SU-DHL-6 (cell line): ENCODE measurements at regions not wholly inside any gene's neighbourhood (a gene's known extent, or its start where the extent isn't known, plus 50 kb on each side); places are given as distances from the start of the nearest gene placed in this dataset.

Source experiments
- H2AFZ ChIP-seq: fragments of 200-600 bp; sonication (generic); 2 replicates; pipeline ENCODE4 v1.6.1; 2014; ENCODE audit warnings: low read depth, mild to moderate bottlenecking, moderate library complexity, mixed read lengths, antibody characterized with exemption, low read length; ENCODE audit not compliant: severe bottlenecking
- H3F3A ChIP-seq: fragments of 200-600 bp; shearing (Covaris generic); 2 replicates; pipeline ENCODE4 v1.6.0; 2016; ENCODE audit warnings: antibody characterized with exemption, mild to moderate bottlenecking; ENCODE audit not compliant: insufficient read depth
- H3K27ac ChIP-seq: fragments of 200-600 bp; sonication (generic); 2 replicates; pipeline ENCODE4 v1.5.1; 2016; ENCODE audit warnings: low read depth, mild to moderate bottlenecking, low read length, moderate library complexity, mixed read lengths
- H3K27me3 ChIP-seq: fragments of 200-600 bp; sonication (generic), shearing (Covaris generic); 2 replicates; pipeline ENCODE4 v1.6.0; 2014; ENCODE audit warnings: mild to moderate bottlenecking, low read length
- H3K36me3 ChIP-seq: fragments of 200-600 bp; sonication (generic); 2 replicates; pipeline ENCODE4 v1.6.1; 2014; ENCODE audit warnings: mild to moderate bottlenecking, low read length, mixed read lengths
- H3K4me2 ChIP-seq: fragments of 300-600, 200-600 bp; shearing (Covaris generic), sonication (generic); 2 replicates; pipeline ENCODE4 v1.6.0; 2014; ENCODE audit warnings: low read length, low read depth, mild to moderate bottlenecking; ENCODE audit not compliant: poor library complexity, severe bottlenecking
- H3K4me3 ChIP-seq: fragments of 200-600 bp; sonication (generic); 2 replicates; pipeline ENCODE4 v1.5.1; 2014; ENCODE audit warnings: antibody characterized with exemption, low read length, mild to moderate bottlenecking, mixed read lengths; ENCODE audit not compliant: insufficient read depth, poor library complexity, severe bottlenecking
- H3K79me2 ChIP-seq: fragments of 200-600 bp; sonication (generic); 2 replicates; pipeline ENCODE4 v1.6.1; 2014; ENCODE audit warnings: mild to moderate bottlenecking, low read length, moderate library complexity; ENCODE audit not compliant: insufficient read depth
- H3K9ac ChIP-seq: fragments of 200-600 bp; sonication (generic); 2 replicates; pipeline ENCODE4 v1.7.0; 2014; ENCODE audit warnings: mild to moderate bottlenecking, low read length
- H3K9me2 ChIP-seq: fragments of 200-600 bp; sonication (generic); replicated peaks from 2 replicates; pipeline ENCODE4 v1.6.1; 2014; ENCODE audit warnings: low read length; ENCODE audit not compliant: insufficient read depth
- H3K9me3 ChIP-seq: fragments of 200-600 bp; sonication (generic); 2 replicates; pipeline ENCODE4 v1.6.1; 2014; ENCODE audit warnings: low read length, mixed read lengths; ENCODE audit not compliant: insufficient read depth
- H4K20me1 ChIP-seq: fragments of 200-600 bp; sonication (generic); 2 replicates; pipeline ENCODE4 v1.6.1; 2014; ENCODE audit warnings: low read depth, mild to moderate bottlenecking, antibody characterized with exemption, low read length, moderate library complexity, mixed read lengths
- EZH2phosphoT487 ChIP-seq: fragments of 200-600 bp; sonication (generic), shearing (Covaris generic); conservative IDR thresholded peaks from 2 replicates; pipeline ENCODE4 v1.6.1; 2018; ENCODE audit warnings: mild to moderate bottlenecking, antibody characterized with exemption, low read length, moderate library complexity, mixed read lengths
- TF ChIP-seq, protein P1 (sequence below): fragments of 200-600 bp; sonication (generic); IDR thresholded peaks from one replicate; pipeline ENCODE4 v1.5.1; 2017; ENCODE audit warnings: antibody characterized with exemption, mild to moderate bottlenecking, low read length, moderate library complexity; ENCODE audit not compliant: insufficient read depth, poor library complexity, severe bottlenecking

DNA sequence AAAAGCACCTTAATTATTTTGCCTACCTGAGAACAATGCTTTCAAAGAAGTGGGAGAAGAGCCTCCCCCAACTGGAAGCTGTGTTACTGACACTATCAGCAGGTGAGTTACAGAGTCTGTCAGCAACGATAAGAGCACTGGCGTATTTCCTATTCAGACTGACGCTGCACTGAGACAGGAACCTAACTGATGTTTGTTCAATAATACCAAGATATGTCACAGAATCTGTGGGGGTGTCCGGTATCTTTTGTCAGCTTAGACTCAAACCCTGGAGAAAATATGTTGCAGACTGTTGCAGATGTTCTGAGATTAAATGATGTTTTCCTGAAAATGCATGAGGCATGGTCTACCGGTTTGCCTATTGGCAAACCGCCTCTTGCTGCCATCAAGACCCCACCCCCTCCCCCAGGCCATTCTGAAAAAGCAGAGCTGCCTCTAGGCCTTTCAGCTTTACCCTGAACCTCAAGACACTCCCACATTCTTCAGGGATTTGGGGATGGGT is 115.2 kb upstream of the KIT start:
- H3K79me2 ChIP-seq = no peaks in the 10 kb centered on the region
- no peaks in the 10 kb centered on the region for H3K9me2 ChIP-seq
- no peaks in the 10 kb centered on the region for H3F3A ChIP-seq
- no peaks in the 10 kb centered on the region for H4K20me1 ChIP-seq
- TF ChIP-seq EZH2phosphoT487 = no peak
- TF ChIP-seq, protein P1, sequence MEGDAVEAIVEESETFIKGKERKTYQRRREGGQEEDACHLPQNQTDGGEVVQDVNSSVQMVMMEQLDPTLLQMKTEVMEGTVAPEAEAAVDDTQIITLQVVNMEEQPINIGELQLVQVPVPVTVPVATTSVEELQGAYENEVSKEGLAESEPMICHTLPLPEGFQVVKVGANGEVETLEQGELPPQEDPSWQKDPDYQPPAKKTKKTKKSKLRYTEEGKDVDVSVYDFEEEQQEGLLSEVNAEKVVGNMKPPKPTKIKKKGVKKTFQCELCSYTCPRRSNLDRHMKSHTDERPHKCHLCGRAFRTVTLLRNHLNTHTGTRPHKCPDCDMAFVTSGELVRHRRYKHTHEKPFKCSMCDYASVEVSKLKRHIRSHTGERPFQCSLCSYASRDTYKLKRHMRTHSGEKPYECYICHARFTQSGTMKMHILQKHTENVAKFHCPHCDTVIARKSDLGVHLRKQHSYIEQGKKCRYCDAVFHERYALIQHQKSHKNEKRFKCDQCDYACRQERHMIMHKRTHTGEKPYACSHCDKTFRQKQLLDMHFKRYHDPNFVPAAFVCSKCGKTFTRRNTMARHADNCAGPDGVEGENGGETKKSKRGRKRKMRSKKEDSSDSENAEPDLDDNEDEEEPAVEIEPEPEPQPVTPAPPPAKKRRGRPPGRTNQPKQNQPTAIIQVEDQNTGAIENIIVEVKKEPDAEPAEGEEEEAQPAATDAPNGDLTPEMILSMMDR = no peak
- no peak overlapping the region for H3K27ac ChIP-seq
- no peaks in the 10 kb centered on the region for H3K27me3 ChIP-seq
- H3K9me3 ChIP-seq = no peaks in the 10 kb centered on the region
- no peak overlapping the region for H3K4me2 ChIP-seq
- no peaks in the 10 kb centered on the region for H3K36me3 ChIP-seq
- H3K9ac ChIP-seq = no peak overlapping the region
- no peak overlapping the region for H2AFZ ChIP-seq
- no peak overlapping the region for H3K4me3 ChIP-seq

DNA sequence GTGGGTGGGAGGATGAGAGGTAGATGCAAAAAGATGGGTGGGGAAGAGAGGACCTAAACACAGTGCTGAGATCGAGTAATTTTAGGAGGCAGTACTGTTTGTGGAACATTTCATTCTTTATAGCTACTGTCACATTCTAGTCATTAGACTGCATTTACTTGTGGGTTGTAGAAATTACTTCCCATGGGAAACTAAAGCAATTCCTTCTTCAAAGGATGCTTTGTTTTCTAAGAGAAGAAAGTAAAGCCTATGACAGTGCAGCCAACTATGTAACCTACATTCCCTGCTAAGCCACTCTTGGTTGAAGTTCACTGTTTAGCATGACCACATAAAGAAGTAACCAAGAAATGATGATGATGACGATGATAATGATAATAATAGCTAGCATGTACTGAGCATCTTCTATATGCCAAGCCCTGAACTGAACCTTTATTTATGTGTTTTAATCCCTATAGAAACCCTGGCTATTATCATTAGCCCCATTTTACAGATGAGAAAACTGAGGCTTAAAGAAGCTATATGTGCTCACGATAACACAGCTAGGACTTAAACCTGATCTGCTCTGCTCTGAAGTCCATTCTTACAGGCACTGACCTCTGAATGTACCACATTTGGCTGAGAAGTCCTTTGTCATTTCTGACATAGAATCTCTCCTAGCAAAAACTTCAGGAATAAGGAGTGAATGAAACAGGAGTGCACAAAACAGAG is 114.5 kb upstream of the KIT start:
- no peak overlapping the region for H2AFZ ChIP-seq
- H3K4me3 ChIP-seq = no peak overlapping the region
- H3K9ac ChIP-seq = no peak overlapping the region
- no peaks in the 10 kb centered on the region for H3K36me3 ChIP-seq
- H3K9me3 ChIP-seq = no peaks in the 10 kb centered on the region
- no peaks in the 10 kb centered on the region for H4K20me1 ChIP-seq
- H3K79me2 ChIP-seq = no peaks in the 10 kb centered on the region
- H3K27ac ChIP-seq = no peak overlapping the region
- TF ChIP-seq EZH2phosphoT487 = no peak
- TF ChIP-seq, protein P1 = no peak
- no peak overlapping the region for H3K4me2 ChIP-seq
- no peaks in the 10 kb centered on the region for H3F3A ChIP-seq
- H3K27me3 ChIP-seq = no peaks in the 10 kb centered on the region
- no peaks in the 10 kb centered on the region for H3K9me2 ChIP-seq

DNA sequence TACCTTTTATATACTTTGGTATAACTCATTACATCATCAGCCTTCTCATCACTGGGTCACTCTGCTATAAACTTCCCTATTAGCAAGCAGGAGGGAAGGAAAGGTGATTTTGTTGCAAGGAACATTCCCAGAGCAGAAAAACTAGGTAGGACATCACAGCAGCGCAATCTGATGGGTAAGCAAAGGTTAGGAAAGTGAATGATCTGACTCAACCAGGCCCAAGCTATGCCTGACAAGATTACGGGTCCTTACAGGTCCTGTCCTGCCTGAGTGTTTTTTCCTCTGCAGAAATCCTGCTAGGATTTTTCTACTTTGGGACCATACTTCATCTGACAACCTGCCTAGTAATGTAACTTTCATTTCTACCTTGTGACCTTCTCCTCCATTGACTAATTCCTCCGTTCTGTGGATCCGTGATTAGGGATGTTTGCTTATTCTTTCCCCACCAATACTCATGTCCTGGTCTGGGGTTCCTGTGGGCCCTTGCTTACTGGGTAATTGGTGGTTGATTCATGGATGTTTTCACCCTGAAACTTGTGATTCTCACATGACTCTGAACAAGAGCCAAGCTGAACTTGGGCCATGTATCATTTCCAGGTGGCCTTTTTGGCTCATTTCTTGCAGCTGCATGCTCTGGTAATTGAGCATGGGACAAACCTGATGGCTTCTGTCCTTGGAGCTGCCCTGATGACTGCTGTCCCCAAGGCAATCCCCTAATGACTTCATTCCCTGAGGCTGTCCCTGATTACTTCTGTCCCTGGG is 111.9 kb upstream of the KIT start:
- Histone ChIP-seq H4K20me1 (no peaks in the 10 kb centered on the region), H3K36me3 (no peaks in the 10 kb centered on the region), H3K9me2 (no peaks in the 10 kb centered on the region), H3K9ac (no peak overlapping the region), H3K9me3 (no peaks in the 10 kb centered on the region), H3K27me3 (no peaks in the 10 kb centered on the region), H3F3A (no peaks in the 10 kb centered on the region), H3K79me2 (no peaks in the 10 kb centered on the region), H2AFZ (no peak overlapping the region), H3K27ac (no peak overlapping the region), H3K4me3 (no peak overlapping the region), H3K4me2 (no peak overlapping the region)
- TF ChIP-seq, protein P1 = no peak
- no peak for TF ChIP-seq EZH2phosphoT487
